Hematopoietic multipotent progenitor cell treated with erythropoietin and hydrocortisone succinate and interleukin-3 and kit ligand, for 15 days (in vitro differentiated cells): ENCODE measurements at regions not wholly inside any gene's neighbourhood (a gene's known extent, or its start where the extent isn't known, plus 50 kb on each side); places are given as distances from the start of the nearest gene placed in this dataset.
"Not testable (repeated sequence)": the region's sequence is repeated elsewhere in the genome, so short reads cannot be mapped to it uniquely, and the experiment has no call there.

Experiments
- DNase-seq: peaks from one replicate; pipeline ENCODE4 v3.0.0-alpha.2; 2015; ENCODE audit warnings: low spot score

DNA sequence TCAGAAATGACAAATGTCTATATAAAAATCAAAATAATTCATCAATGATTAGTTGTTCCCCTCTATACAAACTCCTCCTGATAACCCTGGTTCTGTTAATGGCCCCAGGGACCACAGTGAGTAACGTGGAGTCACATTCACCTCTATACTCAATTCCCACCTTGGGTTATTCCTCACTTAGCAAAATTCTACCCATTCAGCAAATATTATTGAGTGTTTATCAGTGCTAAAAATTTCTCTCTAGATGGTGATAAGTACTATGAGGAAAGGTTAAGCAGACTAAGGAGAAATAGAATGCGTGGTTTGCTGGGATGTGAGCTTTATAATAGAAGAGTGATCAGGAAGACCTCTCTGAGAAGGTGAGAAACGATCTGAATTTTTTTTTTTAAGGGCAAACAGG lies 1124.5 kb downstream of the BCL11A start:
- DNase-seq = no peak

DNA sequence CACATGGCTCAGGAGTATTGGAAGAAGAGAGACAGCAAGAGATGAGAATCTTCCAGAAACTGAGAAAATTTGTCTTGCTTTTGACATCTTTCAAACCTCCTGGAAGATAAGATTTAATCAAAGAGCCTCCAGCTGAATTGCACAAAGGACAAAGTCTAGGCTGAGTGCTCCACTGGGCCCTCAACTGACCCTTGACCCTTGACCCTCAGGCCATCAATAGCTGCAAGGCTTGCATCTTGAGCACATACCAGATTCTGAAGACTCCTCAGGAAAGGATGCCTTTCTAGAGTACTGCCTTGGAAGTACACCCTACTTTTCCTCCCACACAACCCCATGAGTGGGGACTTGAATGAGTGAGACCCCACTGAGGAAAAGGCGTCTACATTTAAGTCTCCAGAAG lies 1125.5 kb downstream of the BCL11A start:
- no peak for DNase-seq

DNA sequence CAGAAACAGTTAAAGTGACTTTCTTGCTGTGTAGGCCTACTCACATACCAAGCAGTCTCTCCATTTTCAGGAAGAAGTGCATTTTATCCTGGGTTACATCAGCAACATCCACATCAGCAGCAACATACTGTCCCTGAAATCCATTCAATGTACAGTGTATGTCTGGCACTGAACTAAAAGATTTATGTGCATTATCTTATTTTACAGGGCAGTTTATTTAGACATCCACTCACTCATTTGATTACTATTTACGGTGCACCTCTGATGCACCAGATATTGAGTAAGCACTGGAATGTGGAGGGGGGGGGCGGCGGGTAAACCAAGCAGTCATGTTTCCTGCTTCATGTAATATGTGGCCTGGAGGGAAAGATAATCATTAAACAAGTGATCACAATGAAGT lies 1128.2 kb downstream of the BCL11A start:
- no peak for DNase-seq

DNA sequence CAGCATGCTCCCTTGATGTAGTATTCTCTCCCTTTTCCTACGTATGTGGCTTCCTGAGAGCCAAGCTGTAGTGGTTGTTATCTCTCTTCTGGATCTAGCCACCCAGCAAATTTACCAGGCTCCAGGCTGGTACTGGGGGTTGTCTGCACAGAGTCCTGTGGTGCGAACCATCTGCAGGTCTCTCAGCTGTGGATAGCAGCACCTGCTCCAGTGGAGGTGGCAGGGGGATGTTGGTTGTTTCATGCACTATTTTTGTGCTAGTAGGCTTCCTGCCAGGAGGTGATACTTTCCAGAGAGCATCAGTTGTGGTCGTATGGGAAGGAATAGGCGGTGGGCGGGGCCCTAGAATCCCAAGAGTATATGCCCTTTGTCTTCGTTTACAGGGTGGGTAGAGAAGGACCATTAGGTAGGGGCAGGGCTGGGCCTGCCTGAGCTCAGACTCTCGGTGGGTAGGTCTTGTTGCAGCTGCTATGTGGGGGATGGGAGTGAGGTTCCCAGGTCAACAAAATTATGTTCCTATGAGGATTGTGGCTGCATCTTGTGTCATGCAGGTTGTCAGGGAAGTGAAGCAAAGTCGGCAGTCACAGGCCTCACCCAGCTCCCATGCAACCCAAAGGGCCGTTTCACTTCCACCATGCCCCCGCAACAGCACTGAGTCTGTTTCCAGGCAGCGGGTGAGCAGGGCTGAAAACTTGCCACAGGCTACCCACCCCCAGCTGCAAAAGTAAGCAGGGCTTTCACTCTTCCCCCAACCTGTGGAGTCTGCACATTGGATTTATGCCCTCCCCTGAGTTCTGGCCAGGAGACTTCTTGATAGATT lies 1139.5 kb downstream of the BCL11A start:
- no peak for DNase-seq

DNA sequence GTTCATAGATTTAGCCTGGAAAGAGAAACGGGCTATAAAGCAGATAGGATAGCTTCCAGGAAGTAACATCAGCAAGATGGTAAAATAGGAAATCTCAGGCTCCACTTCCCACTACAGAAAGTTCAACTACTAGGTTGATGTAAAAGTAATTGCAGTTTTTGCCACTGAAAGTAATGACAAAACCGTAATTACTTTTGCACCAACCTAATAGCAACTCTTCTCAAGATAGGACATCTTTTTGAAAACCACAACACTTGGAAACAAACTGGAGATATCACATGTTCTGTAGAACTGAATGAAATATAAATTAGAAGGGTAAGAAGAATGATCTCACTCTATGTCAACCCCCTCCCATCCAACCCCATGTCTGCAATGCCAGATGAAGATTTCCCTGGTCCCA lies 1154.3 kb downstream of the BCL11A start:
- DNase-seq = no peak

DNA sequence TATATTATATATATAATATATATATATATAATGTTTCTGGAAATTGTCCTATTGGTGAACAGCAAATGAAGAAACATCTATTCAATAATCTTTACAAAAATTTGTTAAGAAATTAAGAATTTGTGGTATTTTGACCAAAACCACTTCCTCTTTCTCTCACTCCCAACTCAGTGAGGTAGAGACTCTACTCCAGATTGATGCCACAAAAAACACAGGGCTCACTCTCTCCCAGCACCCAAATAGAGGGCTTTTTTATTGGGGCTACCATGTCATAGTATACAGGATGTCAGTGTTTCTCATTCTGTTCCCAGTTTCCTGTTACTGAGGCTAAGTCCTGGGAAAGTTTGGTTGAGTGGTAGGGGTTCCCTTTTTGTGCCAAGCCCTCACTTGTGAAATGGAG lies 1155.4 kb downstream of the BCL11A start:
- DNase-seq = no peak

DNA sequence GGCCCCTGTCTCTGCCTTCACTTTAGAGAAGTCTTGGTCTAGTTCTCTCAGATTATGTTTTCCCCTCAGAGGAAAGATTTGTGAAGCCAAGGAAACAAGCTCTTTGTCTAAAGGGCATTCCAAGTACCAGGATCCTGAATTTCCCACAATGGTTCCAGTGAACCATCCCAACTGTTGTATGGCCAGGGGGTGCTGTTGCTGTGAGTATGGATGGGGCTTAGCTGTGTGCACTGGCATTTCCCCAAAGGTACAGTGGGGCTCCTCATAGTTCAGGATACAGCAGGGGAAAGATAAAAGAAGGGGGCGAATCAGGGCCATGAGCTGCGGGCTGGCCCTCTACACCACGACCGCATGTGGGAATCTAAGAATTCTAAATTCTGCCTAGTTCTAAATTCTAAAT lies 1154.0 kb upstream of the FANCL start:
- no peak for DNase-seq

DNA sequence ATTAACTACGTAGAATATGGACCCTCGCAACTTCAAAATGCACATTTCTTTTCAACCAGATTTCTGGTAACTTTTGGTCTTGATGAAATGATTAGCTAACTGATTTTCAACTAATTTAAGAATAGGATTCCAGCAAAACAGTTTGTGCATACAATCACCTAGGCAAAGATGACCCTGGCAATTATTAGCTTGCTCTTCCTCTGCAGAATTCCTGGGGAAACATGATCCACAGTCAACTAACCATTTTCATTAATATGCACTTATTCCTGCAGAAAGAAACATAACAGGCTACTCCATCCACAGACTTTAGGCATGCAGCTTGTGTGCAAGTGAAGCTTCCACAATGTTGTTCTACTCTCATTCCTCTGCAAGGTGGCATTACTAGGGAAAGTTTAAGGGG lies 1150.8 kb upstream of the FANCL start:
- no peak for DNase-seq

DNA sequence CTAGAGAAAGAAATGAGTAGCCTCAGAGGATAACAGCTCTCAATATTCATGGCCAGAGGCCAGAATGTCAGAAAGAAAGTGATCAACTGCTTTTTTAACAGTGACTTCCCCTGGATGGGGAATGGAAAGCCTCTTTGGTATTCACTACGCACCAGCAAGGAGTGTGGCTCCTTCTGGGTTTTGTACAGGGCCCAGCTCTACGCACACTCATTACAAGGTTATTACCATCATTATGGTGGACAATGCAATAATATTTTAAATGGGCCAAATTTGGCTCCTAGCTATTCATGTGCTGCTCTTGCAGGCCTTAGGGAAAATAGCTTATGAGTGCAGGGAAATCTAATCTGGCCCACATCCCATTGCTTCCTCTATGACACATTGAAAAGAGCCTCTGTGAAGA lies 1149.5 kb upstream of the FANCL start:
- DNase-seq = no peak

DNA sequence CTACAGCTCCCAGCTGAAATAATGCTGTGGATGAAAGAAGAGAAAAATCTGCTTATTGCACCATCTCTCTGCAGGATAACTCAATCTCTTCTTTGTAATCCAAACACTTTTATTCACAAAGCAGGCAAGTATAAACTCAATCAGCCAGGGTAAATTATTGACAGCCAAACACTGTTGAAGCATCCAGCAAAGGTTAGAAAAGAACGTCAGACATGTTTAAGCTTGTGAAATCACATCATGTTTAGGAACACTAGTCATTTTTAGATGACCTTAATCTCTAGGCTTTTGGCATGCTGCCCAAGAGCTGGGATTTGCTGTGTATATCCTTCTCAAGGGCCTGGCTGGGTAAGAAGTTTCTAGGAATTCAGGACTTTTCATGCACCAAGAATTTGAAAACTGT lies 1148.1 kb upstream of the FANCL start:
- DNase-seq = no peak

DNA sequence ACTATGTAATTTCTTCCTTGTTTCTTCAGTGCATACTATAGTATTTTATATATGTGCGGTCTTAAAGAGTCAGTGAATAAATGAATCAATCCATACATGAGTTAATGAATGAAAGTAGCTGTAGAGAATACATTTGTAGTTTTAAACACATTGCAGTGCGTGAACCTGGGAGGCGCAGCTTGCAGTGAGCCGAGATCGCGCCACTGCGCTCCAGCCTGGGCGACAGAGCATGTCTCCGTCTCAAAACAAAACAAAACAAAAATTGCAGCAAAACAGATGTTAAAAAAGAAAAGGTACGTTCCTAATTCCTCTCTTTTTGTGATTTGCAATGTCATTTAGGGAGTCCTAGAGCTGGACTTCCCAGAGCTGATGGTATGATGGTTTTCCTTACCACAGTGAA lies 1144.8 kb upstream of the FANCL start:
- DNase-seq = no peak

DNA sequence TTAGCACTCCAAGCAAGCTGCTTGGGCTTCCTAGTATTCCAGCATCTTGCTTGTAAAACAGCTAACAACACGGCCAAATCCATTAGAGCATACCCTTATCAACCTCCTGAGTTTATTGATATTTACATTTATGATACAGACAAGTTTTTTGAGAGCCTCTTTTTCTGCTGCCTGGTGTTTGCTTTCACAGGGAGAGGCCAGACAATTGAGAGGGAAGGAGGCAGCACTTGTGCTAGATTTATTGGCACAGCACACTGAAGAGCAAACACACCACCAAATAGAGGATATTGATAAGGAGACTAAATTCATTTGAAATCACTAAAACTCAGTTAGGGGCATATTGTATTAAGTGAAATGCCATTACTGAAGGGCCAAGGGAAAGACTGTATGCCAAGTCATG lies 1142.3 kb upstream of the FANCL start:
- no peak for DNase-seq

DNA sequence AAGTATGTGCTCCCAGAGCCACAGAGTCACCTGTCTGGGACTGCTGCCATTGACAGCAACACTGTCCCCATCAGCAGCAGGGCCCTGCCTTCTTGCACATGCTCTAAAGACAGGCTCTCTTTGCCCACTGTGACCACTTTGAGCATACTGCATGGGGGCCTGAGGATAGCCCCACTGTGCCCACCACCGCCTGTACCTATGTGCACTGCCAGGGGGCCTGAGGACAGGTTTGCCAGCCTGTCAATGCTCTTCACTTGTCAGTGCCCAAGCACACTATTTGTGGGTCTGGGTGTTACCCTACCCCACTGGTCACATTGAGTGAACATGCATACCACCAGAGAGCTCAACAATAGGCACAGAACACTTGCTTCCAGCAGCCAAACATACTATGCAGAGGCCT lies 1137.0 kb upstream of the FANCL start:
- DNase-seq = no peak

DNA sequence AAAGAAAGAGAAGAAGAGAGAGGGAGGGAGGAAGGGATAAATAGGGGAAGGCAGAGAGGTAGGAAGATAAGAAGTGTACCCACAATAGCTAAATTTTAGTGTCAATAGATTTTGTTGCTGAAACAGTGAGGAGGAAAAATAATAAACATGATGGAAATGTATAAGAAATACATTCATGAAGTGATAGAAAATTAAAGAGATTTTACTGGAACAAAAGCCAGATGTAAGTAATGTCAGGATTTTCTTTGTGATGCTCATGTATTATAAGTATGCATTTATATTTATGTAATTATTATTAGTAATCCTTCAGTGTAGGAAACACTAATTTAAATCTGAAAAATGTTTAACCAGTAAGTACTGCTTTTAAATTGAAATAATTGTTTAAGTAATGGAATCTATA lies 1125.2 kb upstream of the FANCL start:
- DNase-seq = no peak

DNA sequence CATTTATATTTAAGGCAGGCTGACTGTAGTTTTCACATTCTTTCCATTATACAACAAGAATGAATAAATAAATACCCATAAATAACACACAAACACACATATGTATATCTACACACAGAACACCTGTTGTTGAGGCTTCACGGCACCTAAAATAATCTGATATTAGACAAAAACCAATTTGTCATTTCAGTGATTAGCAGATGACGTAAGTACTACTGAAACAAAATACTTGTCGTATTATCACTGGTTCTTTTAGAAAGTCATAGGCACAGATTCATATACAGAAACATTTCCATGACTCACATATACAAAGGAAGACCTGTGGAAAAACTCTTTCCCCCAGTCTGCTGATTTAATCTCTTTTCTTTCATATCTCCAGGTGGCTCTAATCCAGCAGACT lies 1113.4 kb upstream of the FANCL start:
- no peak for DNase-seq

DNA sequence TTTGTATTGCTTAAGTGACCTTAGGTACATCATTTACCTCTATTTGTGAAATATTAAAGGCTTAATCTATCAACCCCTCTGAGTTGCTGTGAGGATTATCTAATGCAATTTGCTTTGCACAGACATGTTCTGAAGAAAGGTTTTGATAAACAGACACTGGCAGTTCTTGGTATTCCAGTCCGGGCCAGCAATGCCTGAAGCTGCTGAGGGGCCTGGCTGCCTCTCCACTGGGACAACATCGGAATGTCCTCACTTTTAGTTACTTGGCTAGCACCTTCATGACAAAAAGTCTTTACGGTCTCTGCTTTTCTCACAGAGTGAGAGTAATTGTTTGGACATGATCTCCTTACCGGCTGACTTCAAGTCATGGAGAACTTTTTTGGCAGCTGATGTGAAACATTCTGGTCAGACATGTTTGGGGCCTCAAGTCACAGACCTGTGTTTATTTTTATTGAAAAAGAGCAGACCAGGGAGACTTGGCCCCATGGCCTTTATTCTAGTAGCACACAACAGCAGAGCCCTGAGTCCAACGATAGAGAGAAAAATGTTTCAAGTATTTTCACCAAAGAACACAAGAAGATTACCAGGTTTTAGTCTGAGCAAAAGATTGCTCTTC lies 1112.3 kb upstream of the FANCL start:
- no peak for DNase-seq

DNA sequence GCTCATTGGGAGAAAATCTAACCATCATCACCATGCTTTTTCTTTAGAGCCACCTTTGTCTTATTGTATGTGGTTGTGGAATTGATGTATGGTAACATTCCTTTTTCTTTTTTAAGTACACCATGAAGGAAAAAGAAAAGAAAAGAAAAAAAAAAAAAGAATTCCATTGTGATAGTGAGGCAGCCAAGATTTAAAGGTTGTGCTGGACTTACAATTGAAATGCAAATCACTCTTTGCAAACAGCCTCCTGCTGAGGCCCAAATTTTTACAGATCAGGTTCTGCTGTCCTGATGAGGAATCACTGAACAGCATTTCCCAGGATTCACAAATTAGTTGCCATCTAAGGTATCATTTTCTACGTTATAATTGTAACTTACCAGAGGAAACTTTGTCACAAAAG lies 1101.0 kb upstream of the FANCL start:
- DNase-seq = no peak

DNA sequence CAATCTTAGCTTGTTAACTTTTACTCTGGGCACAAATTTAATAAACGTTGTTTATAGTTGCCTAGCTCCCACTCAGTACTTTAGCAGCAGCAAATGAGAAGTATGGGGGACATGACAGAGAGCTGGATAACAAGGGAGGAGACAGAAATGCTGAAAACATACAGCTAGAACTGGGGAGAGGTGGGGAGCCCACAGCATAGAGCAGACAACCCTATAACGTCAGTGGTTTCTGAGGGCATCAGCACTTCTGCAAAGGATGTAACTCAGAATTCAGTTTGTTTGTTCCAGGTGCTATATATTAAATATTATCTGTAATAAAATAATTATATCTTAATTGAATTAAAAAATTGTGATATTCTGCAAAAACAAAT lies 1098.7 kb upstream of the FANCL start:
- no peak for DNase-seq

DNA sequence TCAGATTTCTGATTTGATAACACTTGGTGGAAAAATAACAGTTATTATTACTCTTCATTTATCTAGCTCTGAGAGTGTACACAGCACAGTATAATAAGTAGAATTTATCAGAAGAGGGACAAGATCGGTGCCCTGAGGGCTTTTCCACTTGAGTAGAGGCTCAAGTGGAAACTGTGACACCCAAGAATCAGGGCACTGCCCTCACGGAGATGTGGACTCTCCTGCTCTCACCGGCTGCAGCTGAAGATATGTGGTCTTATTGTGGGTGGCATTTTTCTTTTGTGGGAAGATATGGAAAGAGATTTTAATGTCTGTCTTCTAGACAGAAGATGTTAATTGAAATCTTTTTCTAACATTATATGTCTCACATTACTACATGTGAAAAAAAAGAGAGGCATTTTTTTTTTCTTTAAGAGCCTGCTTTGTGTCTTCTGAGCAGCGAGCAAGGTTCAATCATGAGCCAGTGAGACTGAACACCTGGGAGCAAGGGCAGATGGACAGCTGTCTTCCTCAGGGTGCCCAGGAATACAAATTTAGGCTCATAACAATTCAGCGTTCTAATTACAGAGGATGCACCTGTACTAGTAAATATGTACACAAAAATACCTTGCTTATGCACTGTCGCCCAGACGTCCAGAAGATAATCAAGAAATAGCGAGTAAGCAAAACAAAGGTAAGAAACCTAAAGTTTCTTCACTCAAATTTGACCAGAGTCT lies 1098.2 kb upstream of the FANCL start:
- DNase-seq = no peak

DNA sequence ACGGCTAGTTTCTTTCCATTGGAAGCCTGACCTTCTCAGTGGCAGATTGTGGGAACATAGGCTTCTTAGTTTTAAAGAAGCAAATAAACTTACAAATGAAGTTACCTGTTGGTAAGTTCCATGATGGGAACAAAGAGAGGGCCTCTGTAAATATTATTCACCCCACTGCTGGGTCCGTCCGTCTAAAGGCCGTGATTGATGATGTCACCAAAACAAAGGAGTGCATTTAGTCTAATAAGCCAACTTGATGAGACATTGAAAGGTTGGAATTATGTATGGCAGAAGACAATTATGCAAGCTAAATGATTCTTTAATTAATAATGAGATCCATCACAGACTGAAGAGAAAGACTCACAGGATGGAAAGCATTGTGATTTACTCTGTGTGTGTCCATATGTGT lies 1091.9 kb upstream of the FANCL start:
- no peak for DNase-seq

DNA sequence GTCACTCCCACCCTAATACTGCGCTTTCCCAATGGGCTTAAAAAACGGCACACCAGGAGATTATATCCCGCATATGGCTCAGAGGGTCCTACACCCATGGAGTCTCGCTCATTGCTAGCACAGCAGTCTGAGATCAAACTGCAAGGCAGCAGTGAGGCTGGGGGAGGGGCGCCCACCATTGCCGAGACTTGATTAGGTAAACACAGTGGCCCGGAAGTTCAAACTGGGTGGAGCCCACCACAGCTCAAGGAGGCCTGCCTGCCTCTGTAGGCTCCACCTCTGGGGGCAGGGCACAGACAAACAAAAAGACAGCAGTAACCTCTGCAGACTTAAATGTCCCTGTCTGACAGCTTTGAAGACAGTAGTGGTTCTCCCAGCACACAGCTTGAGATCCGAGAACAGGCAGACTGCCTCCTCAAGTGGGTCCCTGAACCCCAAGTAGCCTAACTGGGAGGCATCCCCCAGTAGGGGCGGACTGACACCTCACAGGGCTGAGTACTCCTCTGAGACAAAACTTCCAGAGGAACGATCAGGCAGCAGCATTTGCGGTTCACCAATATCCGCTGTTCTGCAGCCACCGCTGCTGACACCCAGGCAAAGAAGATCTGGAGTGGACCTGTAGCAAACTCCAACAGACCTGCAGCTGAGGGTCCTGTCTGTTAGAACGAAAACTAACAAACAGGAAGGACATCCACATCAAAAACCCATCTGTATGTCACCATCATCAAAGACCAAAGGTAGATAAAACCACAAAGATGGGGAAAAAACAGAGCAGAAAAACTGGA lies 1085.6 kb upstream of the FANCL start:
- DNase-seq = not testable (repeated sequence)

DNA sequence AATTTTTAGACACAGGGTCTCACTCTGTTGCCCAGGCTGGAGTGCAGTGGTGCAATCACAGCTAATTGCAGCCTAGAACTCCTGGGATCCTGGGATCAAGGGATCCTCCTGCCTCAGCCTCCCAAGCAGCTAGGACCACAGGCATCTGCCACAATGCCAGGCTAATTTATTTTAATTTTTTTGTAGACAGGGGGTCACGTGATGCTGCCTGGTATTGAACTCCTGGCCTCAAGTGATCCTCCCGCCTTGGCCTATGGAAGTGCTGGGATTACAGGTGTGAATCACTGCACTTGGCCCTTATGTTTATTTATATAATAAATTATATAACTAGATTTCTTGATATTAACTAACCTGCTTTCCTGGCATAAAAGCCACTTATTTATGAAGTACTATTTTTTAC lies 1081.7 kb upstream of the FANCL start:
- DNase-seq = no peak

DNA sequence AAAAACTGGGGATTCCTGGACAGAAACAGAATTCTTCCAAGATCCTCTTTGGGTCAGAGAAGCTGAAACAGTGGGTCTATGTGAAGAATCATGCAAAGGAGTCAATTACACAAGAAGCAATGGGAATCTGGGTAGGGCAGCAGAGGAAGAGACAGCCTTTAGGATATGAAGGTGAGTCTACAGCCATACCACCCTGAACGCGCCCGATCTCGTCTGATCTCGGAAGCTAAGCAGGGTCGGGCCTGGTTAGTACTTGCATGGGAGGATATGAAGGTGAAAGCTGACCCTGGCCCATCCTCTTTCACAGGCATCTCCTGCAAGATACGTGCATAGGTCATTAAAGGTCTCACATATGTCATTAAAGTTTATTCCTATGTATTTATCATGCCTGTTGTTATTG lies 1080.9 kb upstream of the FANCL start:
- no peak for DNase-seq
